KMS-11 (cell line): ENCODE measurements at regions not wholly inside any gene's neighbourhood (a gene's known extent, or its start where the extent isn't known, plus 50 kb on each side); places are given as distances from the start of the nearest gene placed in this dataset.

Experiments used
- H2AFZ ChIP-seq: fragments of 200-600 bp; sonication (generic); 2 replicates; pipeline ENCODE4 v1.6.1; 2016; ENCODE audit warnings: antibody characterized with exemption, mixed run types, low read depth
- H3K27ac ChIP-seq: fragments of 200-600 bp; sonication (generic); 2 replicates; pipeline ENCODE4 v1.6.1; 2016; ENCODE audit warnings: mild to moderate bottlenecking, mixed run types
- H3K27me3 ChIP-seq: fragments of 200-600 bp; sonication (generic); 2 replicates; pipeline ENCODE4 v1.6.1; 2017; ENCODE audit warnings: mild to moderate bottlenecking, low read depth, mixed run types, moderate library complexity; ENCODE audit not compliant: insufficient read depth
- H3K36me3 ChIP-seq: fragments of 200-600 bp; sonication (generic); 2 replicates; pipeline ENCODE4 v1.6.1; 2017; ENCODE audit warnings: mild to moderate bottlenecking, mixed run types; ENCODE audit not compliant: insufficient read depth
- H3K4me1 ChIP-seq: fragments of 200-600 bp; sonication (generic); 2 replicates; pipeline ENCODE4 v1.6.1; 2016; ENCODE audit warnings: mild to moderate bottlenecking, low read depth, mixed run types; ENCODE audit not compliant: poor library complexity, severe bottlenecking
- H3K4me2 ChIP-seq: fragments of 200-600 bp; sonication (generic); 2 replicates; pipeline ENCODE4 v1.7.0; 2016; ENCODE audit warnings: mild to moderate bottlenecking, mixed run types
- H3K4me3 ChIP-seq: fragments of 200-600 bp; sonication (generic); IDR thresholded peaks from 2 replicates; pipeline ENCODE4 v1.6.1; 2017; ENCODE audit warnings: low read depth, low read length, mixed read lengths; ENCODE audit not compliant: insufficient read depth
- H3K79me2 ChIP-seq: fragments of 200-600 bp; sonication (generic); 2 replicates; pipeline ENCODE4 v1.6.1; 2016; ENCODE audit warnings: low read depth, mixed run types; ENCODE audit not compliant: insufficient read depth
- H3K9ac ChIP-seq: fragments of 200-600 bp; sonication (generic); 2 replicates; pipeline ENCODE4 v1.6.1; 2016; ENCODE audit warnings: mild to moderate bottlenecking, mixed run types
- H4K20me1 ChIP-seq: fragments of 200-600 bp; sonication (generic); 2 replicates; pipeline ENCODE4 v1.6.1; 2016; ENCODE audit warnings: mild to moderate bottlenecking, mixed run types; ENCODE audit not compliant: insufficient read depth
- TF ChIP-seq, protein P1 (sequence below): fragments of 200-600 bp; sonication (generic); conservative IDR thresholded peaks from 2 replicates; pipeline ENCODE4 v1.6.1; 2017; ENCODE audit warnings: low read depth, mild to moderate bottlenecking, antibody characterized with exemption, low read length, moderate library complexity, mixed read lengths

DNA sequence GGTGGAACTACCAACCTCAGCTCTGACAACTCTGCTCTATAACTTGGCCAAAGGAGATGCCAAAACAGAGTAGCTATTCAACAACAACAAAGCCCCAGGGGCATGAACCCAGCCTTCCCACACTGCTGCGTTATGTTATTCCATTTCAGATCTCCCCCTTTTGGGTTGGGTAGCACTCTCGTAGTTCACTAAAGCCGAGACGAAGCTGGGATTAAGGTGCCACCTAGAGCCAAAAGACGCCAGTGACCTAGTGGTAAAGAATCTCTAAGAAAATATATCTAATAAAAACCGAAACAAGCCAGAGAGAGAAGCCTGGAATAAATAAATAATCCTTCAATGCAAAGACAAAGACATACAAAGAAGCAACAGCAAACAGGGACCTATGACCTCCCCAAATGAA lies 217.3 kb downstream of the HERPUD2 start:
- no peak overlapping the region for H3K4me3 ChIP-seq
- H3K4me2 ChIP-seq: no peak overlapping the region
- no peak overlapping the region for H3K27ac ChIP-seq
- no peaks in the 10 kb centered on the region for H3K4me1 ChIP-seq
- H3K36me3 ChIP-seq: no peaks in the 10 kb centered on the region
- no peak overlapping the region for H2AFZ ChIP-seq
- TF ChIP-seq, protein P1, sequence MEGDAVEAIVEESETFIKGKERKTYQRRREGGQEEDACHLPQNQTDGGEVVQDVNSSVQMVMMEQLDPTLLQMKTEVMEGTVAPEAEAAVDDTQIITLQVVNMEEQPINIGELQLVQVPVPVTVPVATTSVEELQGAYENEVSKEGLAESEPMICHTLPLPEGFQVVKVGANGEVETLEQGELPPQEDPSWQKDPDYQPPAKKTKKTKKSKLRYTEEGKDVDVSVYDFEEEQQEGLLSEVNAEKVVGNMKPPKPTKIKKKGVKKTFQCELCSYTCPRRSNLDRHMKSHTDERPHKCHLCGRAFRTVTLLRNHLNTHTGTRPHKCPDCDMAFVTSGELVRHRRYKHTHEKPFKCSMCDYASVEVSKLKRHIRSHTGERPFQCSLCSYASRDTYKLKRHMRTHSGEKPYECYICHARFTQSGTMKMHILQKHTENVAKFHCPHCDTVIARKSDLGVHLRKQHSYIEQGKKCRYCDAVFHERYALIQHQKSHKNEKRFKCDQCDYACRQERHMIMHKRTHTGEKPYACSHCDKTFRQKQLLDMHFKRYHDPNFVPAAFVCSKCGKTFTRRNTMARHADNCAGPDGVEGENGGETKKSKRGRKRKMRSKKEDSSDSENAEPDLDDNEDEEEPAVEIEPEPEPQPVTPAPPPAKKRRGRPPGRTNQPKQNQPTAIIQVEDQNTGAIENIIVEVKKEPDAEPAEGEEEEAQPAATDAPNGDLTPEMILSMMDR: no peak
- no peaks in the 10 kb centered on the region for H3K27me3 ChIP-seq
- H4K20me1 ChIP-seq: no peaks in the 10 kb centered on the region
- H3K79me2 ChIP-seq: no peaks in the 10 kb centered on the region
- H3K9ac ChIP-seq: no peak overlapping the region

DNA sequence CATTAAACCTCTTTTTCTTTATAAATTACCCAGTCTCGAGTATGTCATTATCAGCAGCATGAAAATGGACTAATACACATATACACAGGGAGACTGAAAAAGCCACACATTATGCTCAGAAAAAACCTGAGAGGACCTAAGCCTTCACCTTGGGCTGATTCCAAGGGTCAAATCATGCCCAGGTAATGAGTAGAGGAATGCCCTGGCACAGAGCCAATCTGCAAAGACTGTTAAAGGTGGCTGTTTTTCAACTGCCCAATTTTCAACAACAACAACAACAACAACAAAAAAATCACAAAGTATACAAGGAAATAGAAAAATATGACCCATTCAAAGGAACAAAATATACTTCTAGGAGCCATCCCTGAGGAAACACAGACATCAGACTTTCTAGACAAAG lies 220.2 kb upstream of the TBX20 start:
- Histone ChIP-seq H3K4me1 (no peaks in the 10 kb centered on the region), H3K79me2 (no peaks in the 10 kb centered on the region), H3K9ac (no peak overlapping the region), H4K20me1 (no peaks in the 10 kb centered on the region), H3K4me3 (no peak overlapping the region), H3K36me3 (no peaks in the 10 kb centered on the region), H3K27ac (no peak overlapping the region), H2AFZ (no peak overlapping the region), H3K27me3 (no peaks in the 10 kb centered on the region), H3K4me2 (no peak overlapping the region)
- TF ChIP-seq, protein P1: no peak

- no peak overlapping the region for H3K4me2 ChIP-seq
- no peak overlapping the region for H2AFZ ChIP-seq
- H4K20me1 ChIP-seq: no peaks in the 10 kb centered on the region
- H3K9ac ChIP-seq: no peak overlapping the region
- no peaks in the 10 kb centered on the region for H3K79me2 ChIP-seq
- no peaks in the 10 kb centered on the region for H3K27me3 ChIP-seq
- no peaks in the 10 kb centered on the region for H3K36me3 ChIP-seq
- H3K4me3 ChIP-seq: no peak overlapping the region
- H3K27ac ChIP-seq: no peak overlapping the region
- no peaks in the 10 kb centered on the region for H3K4me1 ChIP-seq
- TF ChIP-seq, protein P1: no peak
Observed at GRCh38 chr7:35468606-35469005, 214.7 kb upstream of the TBX20 start.

GRCh38 chr7:35467456-35467978 lies 213.6 kb upstream of the TBX20 start:
- Histone ChIP-seq H3K27me3 (no peaks in the 10 kb centered on the region), H3K36me3 (no peaks in the 10 kb centered on the region), H3K4me1 (no peaks in the 10 kb centered on the region), H3K9ac (no peak overlapping the region), H3K27ac (no peak overlapping the region), H2AFZ (no peak overlapping the region), H3K79me2 (no peaks in the 10 kb centered on the region), H3K4me3 (no peak overlapping the region), H3K4me2 (no peak overlapping the region), H4K20me1 (no peaks in the 10 kb centered on the region)
- TF ChIP-seq, protein P1: no peak
